ENCODE measurements at regions not wholly inside any gene's neighbourhood (a gene's known extent, or its start where the extent isn't known, plus 50 kb on each side); places are given as distances from the start of the nearest gene placed in this dataset.

DNA sequence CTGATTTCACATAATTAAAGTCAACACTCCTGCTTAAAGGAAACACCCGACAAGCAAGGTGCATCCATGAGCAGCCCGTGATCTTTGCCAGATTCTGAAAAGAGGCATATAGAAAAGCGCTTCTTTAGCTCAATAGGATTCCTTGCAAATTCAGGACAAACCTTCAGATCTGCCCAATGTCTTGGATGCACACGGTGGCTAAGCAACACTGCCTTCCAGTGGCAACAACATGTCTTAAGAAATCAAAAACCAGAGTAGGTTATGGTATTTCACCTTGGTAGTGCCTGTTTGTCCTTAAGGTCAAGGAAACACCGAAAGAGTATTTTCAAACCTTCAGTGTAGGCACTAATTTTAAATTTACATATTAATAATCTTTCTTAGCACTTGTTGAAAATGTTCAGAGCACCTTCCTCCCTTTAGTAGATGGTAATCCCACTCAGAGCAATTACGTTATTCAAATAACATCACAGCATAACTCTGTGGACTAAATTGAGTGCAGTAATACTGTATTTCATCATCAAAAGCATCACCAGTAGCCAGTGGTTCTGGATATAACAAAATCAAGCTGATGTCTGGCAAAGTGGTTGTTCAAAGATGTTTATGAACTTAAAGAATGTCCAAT is 58.0 kb upstream of the CDKN3 start:
- H3K27ac ChIP-seq (ENCODE audit: low read depth in 2 of 2, low read length in 1 of 2) = no peak overlapping the region
- H3K27me3 ChIP-seq (ENCODE audit: insufficient read depth) = no peaks in the 10 kb centered on the region
- CTCF ChIA-PET = interaction anchor here (0.6 to 2.1 kb wide), 7 partner anchors 9 to 799 kb away, joined by 3 to 11 read pairs (median 3); no protein-coding TSS in a partner anchor
- H3K9me3 ChIP-seq = no peaks in the 10 kb centered on the region
- no peak overlapping the region for H2AFZ ChIP-seq (ENCODE audit: low read depth)
- WGBS (ENCODE audit: low lambda C conversion rate) = 57% methylated on average over 6 of the region's 6 CpGs
- POLR2A ChIA-PET = no interaction called here
- TF ChIP-seq, protein P1, sequence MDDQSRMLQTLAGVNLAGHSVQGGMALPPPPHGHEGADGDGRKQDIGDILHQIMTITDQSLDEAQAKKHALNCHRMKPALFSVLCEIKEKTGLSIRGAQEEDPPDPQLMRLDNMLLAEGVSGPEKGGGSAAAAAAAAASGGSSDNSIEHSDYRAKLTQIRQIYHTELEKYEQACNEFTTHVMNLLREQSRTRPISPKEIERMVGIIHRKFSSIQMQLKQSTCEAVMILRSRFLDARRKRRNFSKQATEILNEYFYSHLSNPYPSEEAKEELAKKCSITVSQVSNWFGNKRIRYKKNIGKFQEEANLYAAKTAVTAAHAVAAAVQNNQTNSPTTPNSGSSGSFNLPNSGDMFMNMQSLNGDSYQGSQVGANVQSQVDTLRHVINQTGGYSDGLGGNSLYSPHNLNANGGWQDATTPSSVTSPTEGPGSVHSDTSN (IDR thresholded peaks at IDR 0.05) = no peak
- TF ChIP-seq RAD21 (IDR thresholded peaks at IDR 0.05; ENCODE audit: low read length) (peak; percentile 79), SMC3 (IDR thresholded peaks at IDR 0.05; ENCODE audit: low read depth, low read length) (peak; percentile 58)
- TF ChIP-seq, protein P2, sequence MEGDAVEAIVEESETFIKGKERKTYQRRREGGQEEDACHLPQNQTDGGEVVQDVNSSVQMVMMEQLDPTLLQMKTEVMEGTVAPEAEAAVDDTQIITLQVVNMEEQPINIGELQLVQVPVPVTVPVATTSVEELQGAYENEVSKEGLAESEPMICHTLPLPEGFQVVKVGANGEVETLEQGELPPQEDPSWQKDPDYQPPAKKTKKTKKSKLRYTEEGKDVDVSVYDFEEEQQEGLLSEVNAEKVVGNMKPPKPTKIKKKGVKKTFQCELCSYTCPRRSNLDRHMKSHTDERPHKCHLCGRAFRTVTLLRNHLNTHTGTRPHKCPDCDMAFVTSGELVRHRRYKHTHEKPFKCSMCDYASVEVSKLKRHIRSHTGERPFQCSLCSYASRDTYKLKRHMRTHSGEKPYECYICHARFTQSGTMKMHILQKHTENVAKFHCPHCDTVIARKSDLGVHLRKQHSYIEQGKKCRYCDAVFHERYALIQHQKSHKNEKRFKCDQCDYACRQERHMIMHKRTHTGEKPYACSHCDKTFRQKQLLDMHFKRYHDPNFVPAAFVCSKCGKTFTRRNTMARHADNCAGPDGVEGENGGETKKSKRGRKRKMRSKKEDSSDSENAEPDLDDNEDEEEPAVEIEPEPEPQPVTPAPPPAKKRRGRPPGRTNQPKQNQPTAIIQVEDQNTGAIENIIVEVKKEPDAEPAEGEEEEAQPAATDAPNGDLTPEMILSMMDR (IDR thresholded peaks at IDR 0.05) = peak; percentile 62
- no peaks in the 10 kb centered on the region for H4K20me1 ChIP-seq (ENCODE audit: insufficient read depth)
- DNase-seq = no peak
- H3K9ac ChIP-seq = no peak overlapping the region
- H3K79me2 ChIP-seq (ENCODE audit: insufficient read depth) = no peaks in the 10 kb centered on the region
- H3K4me1 ChIP-seq (ENCODE audit: control insufficient read depth in 1 of 2, insufficient read depth in 2 of 2, low read depth in 1 of 2, low read length in 1 of 2) = peaks cover under 1 to 10% of the 10 kb centered on the region in 2 experiments; a peak in 3 of 4 replicates
- H3K36me3 ChIP-seq (replicated peaks in 1 of 2; ENCODE audit: control insufficient read depth in 1 of 2, insufficient read depth in 2 of 2, low read length in 1 of 2) = no peaks in the 10 kb centered on the region
- H3K4me2 ChIP-seq = no peak overlapping the region
- no peaks in the 10 kb centered on the region for H3F3A ChIP-seq (replicated peaks; ENCODE audit: insufficient read depth)
- no peak overlapping the region for H3K4me3 ChIP-seq (ENCODE audit: low read depth in 2 of 2, low read length in 1 of 2)
- no peaks in the 10 kb centered on the region for H3K9me2 ChIP-seq

DNA sequence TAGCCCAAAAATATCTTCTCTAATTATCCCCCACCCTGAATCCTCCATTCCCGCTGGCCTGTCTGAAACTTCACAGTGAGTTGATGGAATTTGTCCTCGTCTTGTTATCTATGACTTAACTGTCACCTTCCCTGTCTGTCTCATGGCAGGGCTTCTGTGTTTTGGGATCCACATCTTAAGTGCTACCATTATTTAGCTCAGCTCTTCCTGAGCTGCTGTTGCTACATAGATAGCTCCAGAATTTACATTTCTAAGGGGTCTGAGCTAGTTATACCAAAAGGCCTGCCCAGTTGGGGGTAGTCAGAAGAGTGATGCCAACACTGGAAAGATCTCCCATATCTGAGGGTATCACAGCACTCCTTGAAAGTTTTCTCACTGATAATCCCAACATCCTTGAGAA is 57.0 kb upstream of the CDKN3 start:
- Histone ChIP-seq H3K79me2 (ENCODE audit: insufficient read depth) (no peaks in the 10 kb centered on the region), H3K9me2 (no peaks in the 10 kb centered on the region), H3K9me3 (no peaks in the 10 kb centered on the region), H3K4me2 (no peak overlapping the region), H3K9ac (no peak overlapping the region), H3K4me3 (ENCODE audit: low read depth in 2 of 2, low read length in 1 of 2) (no peak overlapping the region), H3K27ac (ENCODE audit: low read depth in 2 of 2, low read length in 1 of 2) (no peak overlapping the region), H4K20me1 (ENCODE audit: insufficient read depth) (no peaks in the 10 kb centered on the region), H3F3A (replicated peaks; ENCODE audit: insufficient read depth) (no peaks in the 10 kb centered on the region), H3K4me1 (ENCODE audit: control insufficient read depth in 1 of 2, insufficient read depth in 2 of 2, low read depth in 1 of 2, low read length in 1 of 2) (peaks cover 3 to 19% of the 10 kb centered on the region in 2 experiments; a peak in 3 of 4 replicates), H3K36me3 (replicated peaks in 1 of 2; ENCODE audit: control insufficient read depth in 1 of 2, insufficient read depth in 2 of 2, low read length in 1 of 2) (no peaks in the 10 kb centered on the region), H2AFZ (ENCODE audit: low read depth) (no peak overlapping the region), H3K27me3 (ENCODE audit: insufficient read depth) (no peaks in the 10 kb centered on the region)
- CTCF ChIA-PET = interaction anchor here (0.7 to 2.1 kb wide), 5 partner anchors 8 to 22 kb away, joined by 3 to 11 read pairs (median 3); no protein-coding TSS in a partner anchor
- POLR2A ChIA-PET = no interaction called here
- no peak for DNase-seq
- WGBS (ENCODE audit: low lambda C conversion rate) = 62% methylated on average over 2 of the region's 2 CpGs
- TF ChIP-seq, protein P3, sequence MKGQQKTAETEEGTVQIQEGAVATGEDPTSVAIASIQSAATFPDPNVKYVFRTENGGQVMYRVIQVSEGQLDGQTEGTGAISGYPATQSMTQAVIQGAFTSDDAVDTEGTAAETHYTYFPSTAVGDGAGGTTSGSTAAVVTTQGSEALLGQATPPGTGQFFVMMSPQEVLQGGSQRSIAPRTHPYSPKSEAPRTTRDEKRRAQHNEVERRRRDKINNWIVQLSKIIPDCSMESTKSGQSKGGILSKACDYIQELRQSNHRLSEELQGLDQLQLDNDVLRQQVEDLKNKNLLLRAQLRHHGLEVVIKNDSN (IDR thresholded peaks at IDR 0.05; ENCODE audit: borderline replicate concordance, low read depth) = no peak
- TF ChIP-seq FOSL2 (IDR thresholded peaks at IDR 0.05; ENCODE audit: borderline replicate concordance, low read depth) (no peak), FOXM1 (IDR thresholded peaks at IDR 0.05; ENCODE audit: low read depth) (no peak), GATA2 (CRISPR knock-in tag; IDR thresholded peaks at IDR 0.05) (no peak), RXRA (IDR thresholded peaks at IDR 0.05; ENCODE audit: borderline replicate concordance, low read depth) (no peak), NFIC (IDR thresholded peaks at IDR 0.05; ENCODE audit: borderline replicate concordance) (no peak), EZH2phosphoT487 (IDR thresholded peaks at IDR 0.05; ENCODE audit: borderline replicate concordance, low read depth) (no peak), GABPA (IDR thresholded peaks at IDR 0.05; ENCODE audit: low read depth) (no peak), JUND (IDR thresholded peaks at IDR 0.05) (no peak), POLR2AphosphoS5 (IDR thresholded peaks at IDR 0.05; ENCODE audit: low read depth, low read length) (no peak), SMC3 (IDR thresholded peaks at IDR 0.05; ENCODE audit: low read depth, low read length) (no peak), ELF1 (IDR thresholded peaks at IDR 0.05) (no peak), TEAD4 (IDR thresholded peaks at IDR 0.05; ENCODE audit: borderline replicate concordance, insufficient read depth) (no peak), FOXJ3 (CRISPR knock-in tag; IDR thresholded peaks at IDR 0.05) (no peak), SIN3A (IDR thresholded peaks at IDR 0.05; ENCODE audit: borderline replicate concordance, low read depth, low read length) (no peak)
- TF ChIP-seq, protein P2 (IDR thresholded peaks at IDR 0.05) = no peak

All from SK-N-SH (cell line).